ENCODE measurements at regions not wholly inside any gene's neighbourhood (a gene's known extent, or its start where the extent isn't known, plus 50 kb on each side); places are given as distances from the start of the nearest gene placed in this dataset. TPM values are rescaled to one million over a fixed set of nuclear protein-coding genes. Genes with fewer than 3 reads are reported as not detected.
"Not testable (repeated sequence)": the region's sequence is repeated elsewhere in the genome, so short reads cannot be mapped to it uniquely, and the experiment has no call there.

GRCh38 chr5:107724642-107725041 lies 53.9 kb upstream of the EFNA5 start:
- intact Hi-C loops (cut with micrococcal nuclease) = no loop called here

GRCh38 chr5:107721241-107721640 lies 50.5 kb upstream of the EFNA5 start:
- ATAC-seq (ENCODE audit: low read depth); H3K4me1 Mint-ChIP-seq; H3K4me1 ChIP-seq (ENCODE audit: control insufficient read depth in 2 of 2, insufficient read depth in 2 of 2, low read length in 2 of 2); H3K27ac ChIP-seq (ENCODE audit: low read length in 2 of 2); intact Hi-C loops (cut with micrococcal nuclease); H2AFZ ChIP-seq (ENCODE audit: insufficient read depth, low read depth, low read length, poor library complexity, severe bottlenecking); H3K27me3 ChIP-seq (replicated peaks in 1 of 4; ENCODE audit: control extremely low read depth in 1 of 4, control insufficient read depth in 3 of 4, insufficient read depth in 4 of 4, low read length in 3 of 4); H3K9ac ChIP-seq (ENCODE audit: low read length); H3K27me3 Mint-ChIP-seq; H4K20me1 ChIP-seq (ENCODE audit: control insufficient read depth, insufficient read depth, low read length, poor library complexity, severe bottlenecking); H3K79me2 ChIP-seq (ENCODE audit: control insufficient read depth, insufficient read depth, low read length); H3K4me3 Mint-ChIP-seq; H3K4me2 ChIP-seq (replicated peaks; ENCODE audit: low read depth, low read length, poor library complexity, severe bottlenecking); CTCF ChIA-PET; H3K4me3 ChIP-seq (ENCODE audit: control extremely low read depth in 1 of 5, extremely low read depth in 1 of 5, insufficient read depth in 1 of 5, low read depth in 2 of 5, low read length in 4 of 5); DNase-seq; H3K36me3 ChIP-seq (replicated peaks in 1 of 2; ENCODE audit: control extremely low read depth in 1 of 2, control insufficient read depth in 1 of 2, extremely low read depth in 1 of 2, insufficient read depth in 2 of 2, low read length in 1 of 2); POLR2A ChIA-PET; H3K27ac Mint-ChIP-seq: not testable (repeated sequence)
- H3K9me3 ChIP-seq (ENCODE audit: control extremely low read depth in 1 of 3, control insufficient read depth in 2 of 3, insufficient read depth in 1 of 3, low read length in 2 of 3) = peaks cover 0 to 17% (median 0%) of the 10 kb centered on the region in 3 donors
- peaks cover 21% of the 10 kb centered on the region for H3K9me3 Mint-ChIP-seq (ENCODE audit: insufficient read depth)

More at GRCh38 chr5:107724642-107725041, 53.9 kb upstream of the EFNA5 start:
- Mint-ChIP-seq H3K4me1 (no peaks in the 10 kb centered on the region), H3K4me3 (no peak overlapping the region), H3K9me3 (ENCODE audit: insufficient read depth) (peaks cover 19% of the 10 kb centered on the region), H3K27ac (no peak overlapping the region), H3K27me3 (no peaks in the 10 kb centered on the region)
- H3K79me2 ChIP-seq (ENCODE audit: control insufficient read depth, insufficient read depth, low read length) = no peaks in the 10 kb centered on the region
- H3K4me1 ChIP-seq (ENCODE audit: control insufficient read depth in 2 of 2, insufficient read depth in 2 of 2, low read length in 2 of 2) = no peaks in the 10 kb centered on the region
- H3K4me3 ChIP-seq (ENCODE audit: control extremely low read depth in 1 of 5, extremely low read depth in 1 of 5, insufficient read depth in 1 of 5, low read depth in 2 of 5, low read length in 4 of 5) = no peak overlapping the region
- H3K27me3 ChIP-seq (replicated peaks in 1 of 4; ENCODE audit: control extremely low read depth in 1 of 4, control insufficient read depth in 3 of 4, insufficient read depth in 4 of 4, low read length in 3 of 4) = no peaks in the 10 kb centered on the region
- no peak overlapping the region for H3K9ac ChIP-seq (ENCODE audit: low read length)
- H3K4me2 ChIP-seq (replicated peaks; ENCODE audit: low read depth, low read length, poor library complexity, severe bottlenecking) = no peak overlapping the region
- peaks cover 0 to 4% (median 0%) of the 10 kb centered on the region in 3 donors for H3K9me3 ChIP-seq (ENCODE audit: control extremely low read depth in 1 of 3, control insufficient read depth in 2 of 3, insufficient read depth in 1 of 3, low read length in 2 of 3)
- ChIA-PET POLR2A (no interaction called here), CTCF (no interaction called here)
- no peaks in the 10 kb centered on the region for H3K36me3 ChIP-seq (replicated peaks in 1 of 2; ENCODE audit: control extremely low read depth in 1 of 2, control insufficient read depth in 1 of 2, extremely low read depth in 1 of 2, insufficient read depth in 2 of 2, low read length in 1 of 2)
- ATAC-seq (ENCODE audit: low read depth) = no peak
- WGBS (ENCODE audit: insufficient coverage) = 86% methylated on average over 24 of the region's 26 CpGs
- no peaks in the 10 kb centered on the region for H4K20me1 ChIP-seq (ENCODE audit: control insufficient read depth, insufficient read depth, low read length, poor library complexity, severe bottlenecking)
- TF ChIP-seq CTCF (IDR thresholded peaks at IDR 0.05) (no peak), EZH2 (IDR thresholded peaks at IDR 0.05; ENCODE audit: borderline replicate concordance, insufficient read depth, low read depth, low read length, poor library complexity, severe bottlenecking) (no peak)
- no peak for DNase-seq
- no peak overlapping the region for H2AFZ ChIP-seq (ENCODE audit: insufficient read depth, low read depth, low read length, poor library complexity, severe bottlenecking)
- H3K27ac ChIP-seq (ENCODE audit: low read length in 2 of 2) = no peak overlapping the region

Small RNA genes in the stretch of these regions (small RNA-seq; reads per million reads assigned to genes)
- gene RN7SL782P (ENCODE audit: insufficient read length, low read depth, low replicate concordance) = not detected
